SK-N-SH (cell line): ENCODE measurements at regions not wholly inside any gene's neighbourhood (a gene's known extent, or its start where the extent isn't known, plus 50 kb on each side); places are given as distances from the start of the nearest gene placed in this dataset.
"Not testable (repeated sequence)": the region's sequence is repeated elsewhere in the genome, so short reads cannot be mapped to it uniquely, and the experiment has no call there.

Source experiments
- CTCF ChIA-PET: fragments of 300-600, 350-600 bp; formaldehyde crosslinking; extraction: SDS; loops from one replicate; lab custom pipeline; 2021; lab: Yijun Ruan, JAX
- POLR2A ChIA-PET: fragments of 350-600 bp; sonication (Branson Sonifier 250); formaldehyde crosslinking; extraction: SDS; loops from one replicate; lab custom pipeline; 2020; ENCODE audit warnings: antibody characterized with exemption, inconsistent platforms; lab: Yijun Ruan, JAX
- DNase-seq: peaks from one replicate; pipeline ENCODE4 v3.0.0; 2012
- H2AFZ ChIP-seq: fragments of 200-600 bp; sonication (generic); 2 replicates; pipeline ENCODE4 v1.8.1; 2016; ENCODE audit warnings: antibody characterized with exemption, mild to moderate bottlenecking, low read depth
- H3F3A ChIP-seq: fragments of 200-600 bp; sonication (generic); replicated peaks from 2 replicates; pipeline ENCODE3; 2016; ENCODE audit warnings: antibody characterized with exemption, mild to moderate bottlenecking; ENCODE audit not compliant: insufficient read depth
- H3K27ac ChIP-seq, 2 experiments: fragments of 200-500 bp in 1 of 2; fragments of 200-600 bp in 1 of 2; sonication (Bioruptor generic) in 1 of 2; sonication (generic), shearing (Covaris generic) in 1 of 2; 2 replicates each; pipeline versions ENCODE4 v1.5.1 to v1.6.1; 2014 to 2016; ENCODE audit warnings: low read depth in 2 of 2, inconsistent platforms in 1 of 2, low read length in 1 of 2, mild to moderate bottlenecking in 1 of 2, mixed read lengths in 1 of 2
- H3K27me3 ChIP-seq: fragments of 200-600 bp; sonication (generic), shearing (Covaris generic); 2 replicates; pipeline ENCODE4 v1.6.1; 2016; ENCODE audit warnings: mixed run types; ENCODE audit not compliant: insufficient read depth
- H3K36me3 ChIP-seq, 2 experiments: fragments of 200-500 bp in 1 of 2; fragments of 200-600 bp in 1 of 2; sonication (Bioruptor generic) in 1 of 2; sonication (generic) in 1 of 2; replicated peaks in 1 of 2; 2 replicates each; pipeline versions ENCODE3 to v1.5.1; 2014 to 2016; ENCODE audit warnings: low read length in 1 of 2, mild to moderate bottlenecking in 1 of 2; ENCODE audit not compliant: insufficient read depth in 2 of 2, control insufficient read depth in 1 of 2
- H3K4me1 ChIP-seq, 2 experiments: fragments of 200-500 bp in 1 of 2; fragments of 200-600 bp in 1 of 2; sonication (Bioruptor generic) in 1 of 2; sonication (generic), shearing (Covaris generic) in 1 of 2; 2 replicates each; pipeline versions ENCODE4 v1.5.1 to v1.6.1; 2014 to 2016; ENCODE audit warnings: low read depth in 1 of 2, low read length in 1 of 2, mixed run types in 1 of 2; ENCODE audit not compliant: insufficient read depth in 2 of 2, control insufficient read depth in 1 of 2
- H3K4me2 ChIP-seq: fragments of 200-600 bp; sonication (generic), shearing (Covaris generic); 2 replicates; pipeline ENCODE4 v1.6.1; 2017; ENCODE audit warnings: mixed run types
- H3K4me3 ChIP-seq, 2 experiments: fragments of 200-500 bp in 1 of 2; fragments of 200-600 bp in 1 of 2; sonication (Bioruptor generic) in 1 of 2; sonication (generic), shearing (Covaris generic) in 1 of 2; 2 replicates each; pipeline versions ENCODE4 v1.5.1 to v1.8.1; 2014 to 2016; ENCODE audit warnings: low read depth in 2 of 2, inconsistent platforms in 1 of 2, low read length in 1 of 2, mild to moderate bottlenecking in 1 of 2, mixed read lengths in 1 of 2, moderate library complexity in 1 of 2
- H3K79me2 ChIP-seq: fragments of 200-600 bp; sonication (generic); 2 replicates; pipeline ENCODE4 v1.8.1; 2017; ENCODE audit warnings: mild to moderate bottlenecking; ENCODE audit not compliant: insufficient read depth
- H3K9ac ChIP-seq: fragments of 200-600 bp; sonication (generic); 2 replicates; pipeline ENCODE4 v1.6.1; 2017; ENCODE audit warnings: mixed run types
- H3K9me2 ChIP-seq: fragments of 200-600 bp; sonication (generic); 2 replicates; pipeline ENCODE4 v1.6.1; 2017; ENCODE audit warnings: mixed run types
- H3K9me3 ChIP-seq: fragments of 200-600 bp; sonication (generic); 2 replicates; pipeline ENCODE4 v1.6.1; 2017; ENCODE audit warnings: mixed run types, mild to moderate bottlenecking, moderate library complexity
- H4K20me1 ChIP-seq: fragments of 200-600 bp; sonication (generic); 2 replicates; pipeline ENCODE4 v1.6.1; 2017; ENCODE audit warnings: mild to moderate bottlenecking, mixed run types; ENCODE audit not compliant: insufficient read depth
- WGBS: methylation state at CpG from one replicate; pipeline ENCODE4 v1.1.6; 2017; ENCODE audit warnings: low lambda C conversion rate; 5-methylcytosine and 5-hydroxymethylcytosine counted together

GRCh38 chr11:4315292-4315691, 52.9 kb downstream of the OR52B4 start:
- H3F3A ChIP-seq, H3K27me3 ChIP-seq, H4K20me1 ChIP-seq, H3K9ac ChIP-seq, H3K79me2 ChIP-seq, POLR2A ChIA-PET, H3K4me1 ChIP-seq, DNase-seq, H3K4me2 ChIP-seq, H3K36me3 ChIP-seq, H3K4me3 ChIP-seq, CTCF ChIA-PET, H3K9me2 ChIP-seq, H3K9me3 ChIP-seq, H2AFZ ChIP-seq, H3K27ac ChIP-seq: not testable (repeated sequence)
- WGBS: 23% methylated on average over 2 of the region's 4 CpGs

GRCh38 chr11:4277225-4277624, 91.0 kb downstream of the OR52B4 start:
- H3K9ac ChIP-seq, H4K20me1 ChIP-seq, H3K27me3 ChIP-seq, H3K36me3 ChIP-seq, H3K9me2 ChIP-seq, H3K79me2 ChIP-seq, H3K4me2 ChIP-seq, H2AFZ ChIP-seq, H3K27ac ChIP-seq, CTCF ChIA-PET, H3F3A ChIP-seq, H3K4me1 ChIP-seq, POLR2A ChIA-PET, H3K9me3 ChIP-seq, DNase-seq, H3K4me3 ChIP-seq: not testable (repeated sequence)
- 2% methylated on average over 3 of the region's 9 CpGs for WGBS

- H3K4me1 ChIP-seq, H3K9me3 ChIP-seq, H3K9me2 ChIP-seq, DNase-seq, CTCF ChIA-PET, H3F3A ChIP-seq, POLR2A ChIA-PET, H3K79me2 ChIP-seq, H4K20me1 ChIP-seq, H3K36me3 ChIP-seq, H3K9ac ChIP-seq, H3K4me2 ChIP-seq, H3K27me3 ChIP-seq, H2AFZ ChIP-seq, H3K27ac ChIP-seq, H3K4me3 ChIP-seq: not testable (repeated sequence)
- WGBS: 7% methylated on average over 2 of the region's 3 CpGs
These were observed 117.1 kb downstream of the OR52B4 start for GRCh38 chr11:4251085-4251484.

- H2AFZ ChIP-seq, H3K27me3 ChIP-seq, H4K20me1 ChIP-seq, H3K9ac ChIP-seq, H3K4me1 ChIP-seq, CTCF ChIA-PET, H3K4me3 ChIP-seq, H3K79me2 ChIP-seq, DNase-seq, H3K27ac ChIP-seq, H3K9me3 ChIP-seq, H3K9me2 ChIP-seq, POLR2A ChIA-PET, H3K36me3 ChIP-seq, H3F3A ChIP-seq, H3K4me2 ChIP-seq: not testable (repeated sequence)
- 10% methylated on average over 2 of the region's 2 CpGs for WGBS
These were observed 118.7 kb downstream of the OR52B4 start for GRCh38 chr11:4249475-4249874.

- DNase-seq, H3K4me3 ChIP-seq, H3F3A ChIP-seq, POLR2A ChIA-PET, H3K4me2 ChIP-seq, H4K20me1 ChIP-seq, H3K79me2 ChIP-seq, H3K9me3 ChIP-seq, H3K27me3 ChIP-seq, H3K4me1 ChIP-seq, H3K9ac ChIP-seq, H3K27ac ChIP-seq, H3K9me2 ChIP-seq, H2AFZ ChIP-seq, H3K36me3 ChIP-seq, CTCF ChIA-PET: not testable (repeated sequence)
- WGBS: 3% methylated on average over 8 of the region's 21 CpGs
These were observed 130.4 kb downstream of the OR52B4 start for GRCh38 chr11:4237771-4238170.

GRCh38 chr11:4218857-4219256, 124.3 kb downstream of the RRM1 start:
- H3K4me1 ChIP-seq, H4K20me1 ChIP-seq, H3K79me2 ChIP-seq, H3K9ac ChIP-seq, H3K4me2 ChIP-seq, H3K9me3 ChIP-seq, H3K36me3 ChIP-seq, H3K9me2 ChIP-seq, H3K4me3 ChIP-seq, H3F3A ChIP-seq, POLR2A ChIA-PET, CTCF ChIA-PET, DNase-seq, H2AFZ ChIP-seq, H3K27ac ChIP-seq: not testable (repeated sequence)
- H3K27me3 ChIP-seq: peaks cover 18% of the 10 kb centered on the region; the same call in 1 of the 2 replicates
- WGBS: 2% methylated on average over 4 of the region's 4 CpGs
